ENCODE measurements at regions not wholly inside any gene's neighbourhood (a gene's known extent, or its start where the extent isn't known, plus 50 kb on each side); places are given as distances from the start of the nearest gene placed in this dataset.
"Not testable (repeated sequence)": the region's sequence is repeated elsewhere in the genome, so short reads cannot be mapped to it uniquely, and the experiment has no call there.

- DNase-seq, result not testable (repeated sequence)
Measured at GRCh38 chr4:86413426-86413825, 53.6 kb upstream of the MAPK10 start.

- DNase-seq, result no peak
Measured at GRCh38 chr4:86414686-86415085, 54.8 kb upstream of the MAPK10 start.

GRCh38 chr4:86416081-86416480 lies 56.2 kb upstream of the MAPK10 start:
- DNase-seq, result no peak

- DNase-seq, result no peak
Measured at GRCh38 chr4:86421461-86421860, 61.6 kb upstream of the MAPK10 start.

GRCh38 chr4:86431543-86432116 lies 71.8 kb upstream of the MAPK10 start:
- DNase-seq, result no peak

- DNase-seq, result no peak
Measured at GRCh38 chr4:86432559-86433134, 72.8 kb upstream of the MAPK10 start.

GRCh38 chr4:86439293-86439692 lies 79.4 kb upstream of the MAPK10 start:
- no peak for DNase-seq

GRCh38 chr4:86441175-86441936 lies 81.5 kb upstream of the MAPK10 start:
- no peak for DNase-seq

- DNase-seq, result no peak
Measured at GRCh38 chr4:86442881-86443280, 83.0 kb upstream of the MAPK10 start.

GRCh38 chr4:86443495-86443894 lies 83.6 kb upstream of the MAPK10 start:
- DNase-seq, result no peak

GRCh38 chr4:86446996-86447395 lies 87.1 kb upstream of the MAPK10 start:
- no peak for DNase-seq

- no peak for DNase-seq
Measured at GRCh38 chr4:86448871-86449270, 89.0 kb upstream of the MAPK10 start.

- no peak for DNase-seq
Measured at GRCh38 chr4:86449746-86450588, 90.1 kb upstream of the MAPK10 start.

GRCh38 chr4:86450861-86451260 lies 91.0 kb upstream of the MAPK10 start:
- no peak for DNase-seq

- no peak for DNase-seq
Measured at GRCh38 chr4:86451560-86452330, 91.9 kb upstream of the MAPK10 start.

GRCh38 chr4:86452422-86452891 lies 92.6 kb upstream of the MAPK10 start:
- DNase-seq, result no peak

GRCh38 chr4:86452924-86453531 lies 93.2 kb upstream of the MAPK10 start:
- DNase-seq, result no peak

- DNase-seq, result not testable (repeated sequence)
Measured at GRCh38 chr4:86453611-86454072, 93.8 kb upstream of the MAPK10 start.

- DNase-seq, result no peak
Measured at GRCh38 chr4:86461849-86462248, 102.0 kb upstream of the MAPK10 start.

GRCh38 chr4:86472377-86473019 lies 112.6 kb upstream of the MAPK10 start:
- DNase-seq, result no peak

- DNase-seq, result not testable (repeated sequence)
Measured at GRCh38 chr4:86478151-86478550, 116.0 kb upstream of the PTPN13 start.
